ENCODE measurements at regions not wholly inside any gene's neighbourhood (a gene's known extent, or its start where the extent isn't known, plus 50 kb on each side); places are given as distances from the start of the nearest gene placed in this dataset.

- TF ChIP-seq CTCF (IDR thresholded peaks at IDR 0.05) (no peak), POLR2A (IDR thresholded peaks at IDR 0.05) (no peak)
These were observed 153.1 kb downstream of the ZNF365 start for GRCh38 chr10:62527019-62527827.

Data from testis (tissue), 2 donors.